ENCODE measurements at regions not wholly inside any gene's neighbourhood (a gene's known extent, or its start where the extent isn't known, plus 50 kb on each side); places are given as distances from the start of the nearest gene placed in this dataset.

- Histone ChIP-seq H3K9ac (ENCODE audit: control insufficient read depth, extremely low read depth, insufficient read depth, low read length) (no peak overlapping the region), H3K9me3 (ENCODE audit: control insufficient read depth, low read depth, low read length) (peaks cover 5% of the 10 kb centered on the region), H3K4me3 (ENCODE audit: control insufficient read depth in 2 of 3, extremely low read depth in 1 of 3, insufficient read depth in 2 of 3, low read depth in 1 of 3, low read length in 3 of 3) (no peak overlapping the region), H3K4me2 (ENCODE audit: control insufficient read depth, extremely low read depth, insufficient read depth, low read depth, low read length) (no peak overlapping the region), H3K27me3 (ENCODE audit: control insufficient read depth, extremely low read depth, insufficient read depth, low read length) (no peaks in the 10 kb centered on the region), H3K79me2 (ENCODE audit: control insufficient read depth, insufficient read depth, low read length) (no peaks in the 10 kb centered on the region), H2AFZ (ENCODE audit: control insufficient read depth, low read length) (no peak overlapping the region), H3K9me1 (ENCODE audit: control insufficient read depth, extremely low read depth, insufficient read depth, low read length) (no peaks in the 10 kb centered on the region), H3K27ac (ENCODE audit: control insufficient read depth, insufficient read depth, low read length) (no peak overlapping the region), H4K20me1 (ENCODE audit: control insufficient read depth, extremely low read depth, insufficient read depth, low read length) (no peaks in the 10 kb centered on the region), H3K4me1 (ENCODE audit: control insufficient read depth, extremely low read depth, insufficient read depth, low read length) (no peaks in the 10 kb centered on the region), H3K36me3 (ENCODE audit: control insufficient read depth in 2 of 2, extremely low read depth in 1 of 2, insufficient read depth in 2 of 2, low read length in 2 of 2) (no peaks in the 10 kb centered on the region)
- dilution Hi-C loops (cut with MboI; ENCODE audit: extremely low pct_ligation_motif_present, low sequenced_read_pairs), result no loop called here
- no peak for DNase-seq (ENCODE audit: low read depth, low spot score)
- FAIRE-seq, result no peak
- no peak for TF ChIP-seq EZH2 (IDR thresholded peaks at IDR 0.05; ENCODE audit: low read length)
- no peak for TF ChIP-seq CTCF (optimal IDR thresholded peaks at IDR 0.05 in 1 of 3, IDR thresholded peaks at IDR 0.05 in 1 of 3, conservative IDR thresholded peaks at IDR 0.05 in 1 of 3; ENCODE audit: extremely low read depth in 1 of 3, insufficient read depth in 2 of 3, low read length in 3 of 3)
These were observed 102.7 kb upstream of the UQCRFS1 start for GRCh38 chr19:29315556-29316190.

GRCh38 chr19:29318581-29318980, 105.6 kb upstream of the UQCRFS1 start:
- dilution Hi-C loops (cut with MboI; ENCODE audit: extremely low pct_ligation_motif_present, low sequenced_read_pairs), result no loop called here
- no peak overlapping the region for H3K9ac ChIP-seq (ENCODE audit: control insufficient read depth, extremely low read depth, insufficient read depth, low read length)
- H3K4me1 ChIP-seq (ENCODE audit: control insufficient read depth, extremely low read depth, insufficient read depth, low read length), result no peaks in the 10 kb centered on the region
- no peak overlapping the region for H2AFZ ChIP-seq (ENCODE audit: control insufficient read depth, low read length)
- FAIRE-seq, result no peak
- no peak overlapping the region for H3K4me2 ChIP-seq (ENCODE audit: control insufficient read depth, extremely low read depth, insufficient read depth, low read depth, low read length)
- no peaks in the 10 kb centered on the region for H3K79me2 ChIP-seq (ENCODE audit: control insufficient read depth, insufficient read depth, low read length)
- no peak overlapping the region for H3K4me3 ChIP-seq (ENCODE audit: control insufficient read depth in 2 of 3, extremely low read depth in 1 of 3, insufficient read depth in 2 of 3, low read depth in 1 of 3, low read length in 3 of 3)
- DNase-seq (ENCODE audit: low read depth, low spot score), result no peak
- TF ChIP-seq EZH2 (IDR thresholded peaks at IDR 0.05; ENCODE audit: low read length) (no peak), CTCF (optimal IDR thresholded peaks at IDR 0.05 in 1 of 3, IDR thresholded peaks at IDR 0.05 in 1 of 3, conservative IDR thresholded peaks at IDR 0.05 in 1 of 3; ENCODE audit: extremely low read depth in 1 of 3, insufficient read depth in 2 of 3, low read length in 3 of 3) (no peak)
- H4K20me1 ChIP-seq (ENCODE audit: control insufficient read depth, extremely low read depth, insufficient read depth, low read length), result no peaks in the 10 kb centered on the region
- no peak overlapping the region for H3K27ac ChIP-seq (ENCODE audit: control insufficient read depth, insufficient read depth, low read length)
- H3K9me1 ChIP-seq (ENCODE audit: control insufficient read depth, extremely low read depth, insufficient read depth, low read length), result no peaks in the 10 kb centered on the region
- no peaks in the 10 kb centered on the region for H3K27me3 ChIP-seq (ENCODE audit: control insufficient read depth, extremely low read depth, insufficient read depth, low read length)
- H3K36me3 ChIP-seq (ENCODE audit: control insufficient read depth in 2 of 2, extremely low read depth in 1 of 2, insufficient read depth in 2 of 2, low read length in 2 of 2), result no peaks in the 10 kb centered on the region
- peaks cover 5% of the 10 kb centered on the region for H3K9me3 ChIP-seq (ENCODE audit: control insufficient read depth, low read depth, low read length)

All from keratinocyte (primary cell).